OCI-LY3 (cell line): ENCODE measurements at regions not wholly inside any gene's neighbourhood (a gene's known extent, or its start where the extent isn't known, plus 50 kb on each side); places are given as distances from the start of the nearest gene placed in this dataset.

ENCODE experiments used
- CTCF ChIP-seq: fragments of 200-600, 300-600 bp; sonication (generic); IDR thresholded peaks from 2 replicates; pipeline ENCODE4 v1.5.1; 2014; ENCODE audit warnings: antibody characterized with exemption, low read length, low read depth
- EZH2phosphoT487 ChIP-seq: fragments of 200-600 bp; shearing (Covaris generic); IDR thresholded peaks from 2 replicates; pipeline ENCODE4 v1.6.1; 2018; ENCODE audit warnings: antibody characterized with exemption, mixed run types, low read depth

GRCh38 chr2:136358576-136358975 is 240.6 kb upstream of the CXCR4 start:
- TF ChIP-seq CTCF (no peak), EZH2phosphoT487 (no peak)
